H1 (cell line): ENCODE measurements at regions not wholly inside any gene's neighbourhood (a gene's known extent, or its start where the extent isn't known, plus 50 kb on each side); places are given as distances from the start of the nearest gene placed in this dataset.

Experiments used
- CTCF ChIA-PET: fragments of 300-600 bp; sonication (Branson Sonifier 250); formaldehyde crosslinking; loops from one replicate; lab custom pipeline; 2021; ENCODE audit not compliant: partially characterized antibody; lab: Charles Lee
- POLR2A ChIA-PET: fragments of 300-600 bp; sonication (Branson Sonifier 250); formaldehyde crosslinking; loops from one replicate; lab custom pipeline; 2021; ENCODE audit warnings: inconsistent platforms; ENCODE audit not compliant: partially characterized antibody; lab: Charles Lee
- DNase-seq, 2 experiments: peaks; one replicate each; pipeline versions ENCODE4 v3.0.0 to v3.0.0-alpha.2; 2010 to 2022; ENCODE audit warnings: low spot score in 2 of 2, low read depth in 1 of 2, mixed read lengths in 1 of 2
- FAIRE-seq: peaks from 2 replicates; lab custom pipeline; 2011; peaks lifted over from hg19 to GRCh38; lab: Jason Lieb, UNC
- H2AFZ ChIP-seq: 2 replicates; pipeline ENCODE4 v1.8.1; 2012; ENCODE audit warnings: low read length, inconsistent platforms
- H2AK5ac ChIP-seq: 2 replicates; pipeline ENCODE4 v1.6.1; 2013; ENCODE audit warnings: low read depth, low read length
- H2BK120ac ChIP-seq: replicated peaks from 2 replicates; pipeline ENCODE3; 2013; ENCODE audit warnings: low read depth, low read length, inconsistent platforms
- H2BK12ac ChIP-seq: 2 replicates; pipeline ENCODE4 v1.6.1; 2013; ENCODE audit warnings: low read depth, low read length
- H2BK15ac ChIP-seq: 2 replicates; pipeline ENCODE4 v1.6.1; 2013; ENCODE audit warnings: low read length
- H2BK20ac ChIP-seq: 2 replicates; pipeline ENCODE4 v1.6.1; 2013; ENCODE audit warnings: low read length
- H2BK5ac ChIP-seq: 2 replicates; pipeline ENCODE4 v1.6.1; 2013; ENCODE audit warnings: low read depth, low read length
- H3K14ac ChIP-seq: 2 replicates; pipeline ENCODE4 v1.6.1; 2013; ENCODE audit warnings: inconsistent platforms; ENCODE audit not compliant: insufficient read length
- H3K18ac ChIP-seq: 2 replicates; pipeline ENCODE4 v1.6.1; 2013; ENCODE audit warnings: low read length; ENCODE audit errors: extremely low read depth
- H3K23ac ChIP-seq: 2 replicates; pipeline ENCODE4 v1.6.1; 2013; ENCODE audit warnings: inconsistent platforms; ENCODE audit not compliant: insufficient read length
- H3K23me2 ChIP-seq: 2 replicates; pipeline ENCODE4 v1.6.1; 2013; ENCODE audit warnings: low read depth, low read length
- H3K27ac ChIP-seq: 2 replicates; pipeline ENCODE4 v1.6.1; 2011; ENCODE audit warnings: low read depth, low read length, inconsistent platforms
- H3K27me3 ChIP-seq, 4 experiments: replicated peaks in 1 of 4; 1 replicate in 1 of 4; 2 replicates in 3 of 4; pipeline versions ENCODE4 v1.6.1 to v1.8.1; 2011 to 2013; ENCODE audit warnings: low read length in 3 of 4, mild to moderate bottlenecking in 3 of 4, inconsistent platforms in 2 of 4, mixed read lengths in 2 of 4, moderate library complexity in 1 of 4; ENCODE audit not compliant: control insufficient read depth in 3 of 4, insufficient read depth in 3 of 4; ENCODE audit errors: extremely low read depth in 1 of 4
- H3K36me3 ChIP-seq, 4 experiments: 2 replicates each; pipeline versions ENCODE4 v1.6.1 to v1.8.1; 2011 to 2013; ENCODE audit warnings: mild to moderate bottlenecking in 4 of 4, low read length in 3 of 4, moderate library complexity in 2 of 4, control low read depth in 1 of 4, inconsistent platforms in 1 of 4; ENCODE audit not compliant: insufficient read depth in 4 of 4, control insufficient read depth in 2 of 4
- H3K4ac ChIP-seq: replicated peaks from 2 replicates; pipeline ENCODE3; 2013; ENCODE audit warnings: low read length, low read depth, mixed read lengths, inconsistent platforms; ENCODE audit not compliant: insufficient read length
- H3K4me1 ChIP-seq, 4 experiments: replicated peaks in 1 of 4; 1 replicate in 1 of 4; 2 replicates in 3 of 4; pipeline versions ENCODE4 v1.6.1 to v1.8.1; 2011 to 2013; ENCODE audit warnings: low read length in 3 of 4, inconsistent platforms in 2 of 4, mixed read lengths in 1 of 4; ENCODE audit not compliant: insufficient read depth in 4 of 4, control insufficient read depth in 3 of 4
- H3K4me2 ChIP-seq, 2 experiments: 2 replicates each; pipeline versions ENCODE4 v1.6.1 to v1.8.1; 2011 to 2013; ENCODE audit warnings: low read depth in 2 of 2, low read length in 2 of 2, control low read depth in 1 of 2, inconsistent platforms in 1 of 2, mild to moderate bottlenecking in 1 of 2; ENCODE audit not compliant: insufficient read depth in 1 of 2
- H3K4me3 ChIP-seq, 4 experiments: fragments of 200-600, 300-600 bp in 1 of 4; sonication (generic), shearing (Covaris generic), sonication (Bioruptor Twin) in 1 of 4; 2 replicates each; pipeline versions ENCODE4 v1.5.1 to v1.8.1; 2011 to 2016; ENCODE audit warnings: low read length in 4 of 4, low read depth in 3 of 4, control low read depth in 2 of 4, inconsistent platforms in 2 of 4, mild to moderate bottlenecking in 2 of 4, mixed read lengths in 1 of 4, moderate library complexity in 1 of 4; ENCODE audit not compliant: insufficient read depth in 2 of 4; ENCODE audit errors: extremely low read depth in 1 of 4
- H3K56ac ChIP-seq: replicated peaks from 2 replicates; pipeline ENCODE3; 2013; ENCODE audit warnings: low read depth, mild to moderate bottlenecking, mixed read lengths, low read length, inconsistent platforms; ENCODE audit not compliant: insufficient read length
- H3K79me1 ChIP-seq: 2 replicates; pipeline ENCODE4 v1.6.1; 2013; ENCODE audit warnings: low read depth, low read length, control low read depth
- H3K79me2 ChIP-seq, 2 experiments: 2 replicates each; pipeline versions ENCODE4 v1.6.1 to v1.8.1; 2012 to 2013; ENCODE audit warnings: low read length in 2 of 2, mild to moderate bottlenecking in 2 of 2, inconsistent platforms in 1 of 2; ENCODE audit not compliant: insufficient read depth in 2 of 2, control insufficient read depth in 1 of 2
- H3K9ac ChIP-seq, 4 experiments: replicated peaks in 1 of 4; 1 replicate in 1 of 4; 2 replicates in 3 of 4; pipeline versions ENCODE4 v1.6.1 to v1.8.1; 2011 to 2013; ENCODE audit warnings: low read depth in 3 of 4, low read length in 3 of 4, control low read depth in 2 of 4, mild to moderate bottlenecking in 2 of 4, moderate library complexity in 2 of 4, inconsistent platforms in 1 of 4; ENCODE audit errors: extremely low read depth in 1 of 4
- H3K9me3 ChIP-seq, 2 experiments: 2 replicates each; pipeline versions ENCODE4 v1.6.1 to v1.8.1; 2012 to 2013; ENCODE audit warnings: mild to moderate bottlenecking in 2 of 2, moderate library complexity in 2 of 2, control low read depth in 1 of 2, inconsistent platforms in 1 of 2, low read depth in 1 of 2, low read length in 1 of 2, mixed read lengths in 1 of 2; ENCODE audit not compliant: insufficient read depth in 2 of 2
- H4K20me1 ChIP-seq, 2 experiments: replicated peaks in 1 of 2; 2 replicates each; pipeline versions ENCODE3 to v1.8.1; 2011 to 2013; ENCODE audit warnings: inconsistent platforms in 2 of 2, low read length in 2 of 2, mild to moderate bottlenecking in 1 of 2; ENCODE audit not compliant: insufficient read depth in 2 of 2, control insufficient read depth in 1 of 2
- H4K5ac ChIP-seq: 2 replicates; pipeline ENCODE4 v1.6.1; 2013; ENCODE audit warnings: low read length, low read depth, mixed read lengths, inconsistent platforms; ENCODE audit not compliant: insufficient read length
- H4K8ac ChIP-seq: 2 replicates; pipeline ENCODE4 v1.8.0; 2013; ENCODE audit warnings: mild to moderate bottlenecking, moderate library complexity, low read length, inconsistent platforms; ENCODE audit not compliant: insufficient read depth; ENCODE audit errors: extremely low read depth
- H4K91ac ChIP-seq: replicated peaks from 2 replicates; pipeline ENCODE3; 2013; ENCODE audit warnings: low read length, mixed read lengths, inconsistent platforms; ENCODE audit not compliant: insufficient read length
- CBX8 ChIP-seq: fragments of 300-800, 300-1000 bp; sonication (generic); IDR thresholded peaks from 2 replicates; pipeline ENCODE4 v1.7.1; 2016; ENCODE audit warnings: low read depth, low read length, borderline replicate concordance
- EZH2 ChIP-seq: fragments of 200-600 bp; sonication (generic); IDR thresholded peaks from 2 replicates; pipeline ENCODE4 v1.7.1; 2012; ENCODE audit warnings: low read depth, mild to moderate bottlenecking, moderate library complexity, low read length, inconsistent platforms; ENCODE audit not compliant: severe bottlenecking
- FOSL1 ChIP-seq: IDR thresholded peaks from 2 replicates; pipeline ENCODE4 v1.6.1; 2011; ENCODE audit warnings: mild to moderate bottlenecking, low read depth, low read length, moderate library complexity; ENCODE audit not compliant: insufficient read depth
- JUN ChIP-seq: IDR thresholded peaks from 2 replicates; pipeline ENCODE4 v1.6.1; 2011; ENCODE audit warnings: low read depth, mild to moderate bottlenecking, improper control_type of control experiment, low read length
- JUND ChIP-seq: IDR thresholded peaks from 2 replicates; pipeline ENCODE4 v1.6.1; 2011; ENCODE audit warnings: mild to moderate bottlenecking, improper control_type of control experiment, low read length
- KDM4A ChIP-seq: IDR thresholded peaks from one replicate; pipeline ENCODE4 v1.7.1; 2012; ENCODE audit warnings: low read depth, mild to moderate bottlenecking, moderate library complexity, low read length, inconsistent platforms; ENCODE audit not compliant: severe bottlenecking
- MAFK ChIP-seq: IDR thresholded peaks from 2 replicates; pipeline ENCODE4 v1.6.1; 2012; ENCODE audit warnings: low read depth, mild to moderate bottlenecking, improper control_type of control experiment, low read length
- NANOG ChIP-seq: IDR thresholded peaks from 2 replicates; pipeline ENCODE4 v1.6.1; 2011; ENCODE audit warnings: low read length, low read depth, mild to moderate bottlenecking, inconsistent platforms; ENCODE audit not compliant: insufficient read depth, poor library complexity, severe bottlenecking
- POU5F1 ChIP-seq: IDR thresholded peaks from 2 replicates; pipeline ENCODE4 v1.6.1; 2011; ENCODE audit warnings: low read depth, mild to moderate bottlenecking, low read length, moderate library complexity
- RFX5 ChIP-seq: IDR thresholded peaks from 2 replicates; pipeline ENCODE4 v1.6.1; 2011; ENCODE audit warnings: low read depth, low read length, improper control_type of control experiment, borderline replicate concordance
- SAP30 ChIP-seq: fragments of 300-600 bp; sonication (generic); IDR thresholded peaks from 2 replicates; pipeline ENCODE4 v1.7.1; 2012; ENCODE audit warnings: low read length, moderate library complexity, mild to moderate bottlenecking, inconsistent platforms; ENCODE audit not compliant: insufficient read depth, insufficient replicate concordance
- SIX5 ChIP-seq: IDR thresholded peaks from 2 replicates; pipeline ENCODE4 v1.6.1; 2011; ENCODE audit warnings: mild to moderate bottlenecking, low read depth, low read length
- SP2 ChIP-seq: IDR thresholded peaks from 2 replicates; pipeline ENCODE4 v1.6.1; 2012; ENCODE audit warnings: mild to moderate bottlenecking, low read length, inconsistent platforms
- SUZ12 ChIP-seq: fragments of 200-600 bp; sonication (generic); IDR thresholded peaks from 2 replicates; pipeline ENCODE4 v1.6.1; 2012; ENCODE audit warnings: mild to moderate bottlenecking, inconsistent platforms, low read length, moderate library complexity, mixed read lengths
- YY1 ChIP-seq: IDR thresholded peaks from 2 replicates; pipeline ENCODE4 v1.6.1; 2011; ENCODE audit warnings: low read depth, mild to moderate bottlenecking, low read length
- WGBS, 2 experiments: shearing (Covaris generic) in 1 of 2; methylation state at CpG; one replicate each; pipeline versions ENCODE4 v1.1.6 to v1.1.7; 2013 to 2015; ENCODE audit warnings: low lambda C conversion rate in 2 of 2, mixed read lengths in 2 of 2, inconsistent platforms in 1 of 2, low coverage in 1 of 2, missing lambda C conversion rate in 1 of 2; ENCODE audit not compliant: insufficient replicate concordance in 2 of 2, insufficient coverage in 1 of 2, insufficient read length in 1 of 2; ENCODE audit errors: extremely low coverage in 1 of 2, missing lambda C conversion rate in 1 of 2; 5-methylcytosine and 5-hydroxymethylcytosine counted together

- Histone ChIP-seq H4K8ac (no peak overlapping the region), H3K14ac (no peak overlapping the region), H2BK120ac (no peak overlapping the region), H2BK12ac (no peak overlapping the region), H3K4me1 (peaks cover 0 to under 1% (median under 1%) of the 10 kb centered on the region in 4 experiments; a peak in 1 of 7 replicates), H2BK20ac (no peak overlapping the region), H3K9ac (no peak overlapping the region), H3K27me3 (no peaks in the 10 kb centered on the region), H4K5ac (no peak overlapping the region), H3K4me3 (no peak overlapping the region), H2BK5ac (no peak overlapping the region), H3K23ac (no peak overlapping the region), H4K91ac (no peak overlapping the region), H3K79me2 (peaks cover 0 to 8% of the 10 kb centered on the region in 2 experiments; a peak in 3 of 4 replicates), H3K23me2 (peaks cover 9% of the 10 kb centered on the region; the same call in 1 of the 2 replicates), H3K79me1 (peaks cover 2% of the 10 kb centered on the region), H3K36me3 (no peaks in the 10 kb centered on the region; a peak in 1 of 8 replicates), H2AFZ (no peak overlapping the region), H2AK5ac (peak overlapping the region; percentile 75; the same call in 1 of the 2 replicates), H3K56ac (no peak overlapping the region), H2BK15ac (no peak overlapping the region), H4K20me1 (peaks cover 1 to 20% of the 10 kb centered on the region in 2 experiments), H3K4ac (no peak overlapping the region), H3K4me2 (no peak overlapping the region), H3K18ac (no peak overlapping the region), H3K27ac (no peak overlapping the region), H3K9me3 (no peaks in the 10 kb centered on the region)
- whole genome bisulfite sequencing, 2 experiments, result 75% methylated on average over 3 of the region's 3 CpGs; no CpG with 5 or more reads in 1 of the 2 experiments
- FAIRE-seq, result no peak
- DNase-seq, result no peak
- ChIA-PET CTCF (interaction anchor here (0.6 to 2.4 kb wide), 2 partner anchors 34 to 150 kb away, joined by 5 to 6 read pairs; no protein-coding TSS in a partner anchor), POLR2A (no interaction called here)
- no peak for TF ChIP-seq YY1
- TF ChIP-seq RFX5, result no peak
- TF ChIP-seq SUZ12, result no peak
- no peak for TF ChIP-seq SP2
- no peak for TF ChIP-seq EZH2
- no peak for TF ChIP-seq FOSL1
- no peak for TF ChIP-seq JUND
- TF ChIP-seq POU5F1, result no peak
- no peak for TF ChIP-seq CBX8
- no peak for TF ChIP-seq SAP30
- TF ChIP-seq JUN, result no peak
- no peak for TF ChIP-seq SIX5
- no peak for TF ChIP-seq MAFK
- no peak for TF ChIP-seq NANOG
- TF ChIP-seq KDM4A, result no peak
Measured at GRCh38 chr22:48697223-48697622, 1130.5 kb downstream of the BRD1 start.
